T-helper 17 cell (primary cell): ENCODE measurements at regions not wholly inside any gene's neighbourhood (a gene's known extent, or its start where the extent isn't known, plus 50 kb on each side); places are given as distances from the start of the nearest gene placed in this dataset.

Experiments used
- ATAC-seq: fragments of 150-1000 bp; cut with Tn5 transposase; 2 replicates; pipeline ENCODE4 v1.10.0; 2021; ENCODE audit warnings: mild to moderate bottlenecking, moderate library complexity
- DNase-seq, 3 donors: peaks; one replicate each; pipeline versions ENCODE4 v3.0.0 to v3.0.0-alpha.2; 2020 to 2021
- H3K9me3 ChIP-seq: one replicate; pipeline ENCODE4 v1.7.0; 2013; ENCODE audit warnings: low read length, mild to moderate bottlenecking; ENCODE audit not compliant: control insufficient read depth, poor library complexity, severe bottlenecking
- H3K27ac Mint-ChIP-seq: one replicate; pipeline ENCODE4 v1.8.0; 2022; ENCODE audit warnings: mild to moderate bottlenecking, moderate library complexity, mixed read lengths
- H3K27me3 Mint-ChIP-seq: one replicate; pipeline ENCODE4 v1.8.0; 2022; ENCODE audit warnings: mixed read lengths
- H3K36me3 Mint-ChIP-seq: one replicate; pipeline ENCODE4 v1.8.0; 2022; ENCODE audit warnings: low read depth, mixed read lengths
- H3K4me1 Mint-ChIP-seq: one replicate; pipeline ENCODE4 v1.8.0; 2022; ENCODE audit warnings: mild to moderate bottlenecking, mixed read lengths
- H3K4me3 Mint-ChIP-seq: one replicate; pipeline ENCODE4 v1.8.0; 2022; ENCODE audit warnings: mild to moderate bottlenecking, moderate library complexity, mixed read lengths

GRCh38 chr11:97345032-97345431 is 955.2 kb downstream of the JRKL start:
- Mint-ChIP-seq H3K36me3 (no peaks in the 10 kb centered on the region), H3K27ac (no peak overlapping the region), H3K4me3 (no peak overlapping the region), H3K27me3 (no peaks in the 10 kb centered on the region), H3K4me1 (no peaks in the 10 kb centered on the region)
- ATAC-seq: no peak
- H3K9me3 ChIP-seq: no peaks in the 10 kb centered on the region
- no peak for DNase-seq

- DNase-seq (no peak), ATAC-seq (no peak)
- Mint-ChIP-seq H3K36me3 (no peaks in the 10 kb centered on the region), H3K4me1 (no peaks in the 10 kb centered on the region), H3K27me3 (no peaks in the 10 kb centered on the region), H3K4me3 (no peak overlapping the region), H3K27ac (no peak overlapping the region)
- H3K9me3 ChIP-seq: no peaks in the 10 kb centered on the region
Observed at GRCh38 chr11:97349201-97349600, 959.4 kb downstream of the JRKL start.

- no peaks in the 10 kb centered on the region for H3K9me3 ChIP-seq
- no peak overlapping the region for H3K27ac Mint-ChIP-seq
- no peaks in the 10 kb centered on the region for H3K27me3 Mint-ChIP-seq
- no peaks in the 10 kb centered on the region for H3K4me1 Mint-ChIP-seq
- ATAC-seq: no peak
- no peak for DNase-seq
- no peaks in the 10 kb centered on the region for H3K36me3 Mint-ChIP-seq
- no peak overlapping the region for H3K4me3 Mint-ChIP-seq
Observed at GRCh38 chr11:97351939-97352338, 962.1 kb downstream of the JRKL start.

GRCh38 chr11:97354026-97354425 is 964.2 kb downstream of the JRKL start:
- Mint-ChIP-seq H3K27me3 (no peaks in the 10 kb centered on the region), H3K36me3 (no peaks in the 10 kb centered on the region), H3K4me3 (no peak overlapping the region), H3K4me1 (no peaks in the 10 kb centered on the region), H3K27ac (no peak overlapping the region)
- no peaks in the 10 kb centered on the region for H3K9me3 ChIP-seq
- no peak for ATAC-seq
- no peak for DNase-seq

GRCh38 chr11:97354576-97354975 is 964.8 kb downstream of the JRKL start:
- ATAC-seq: no peak
- Mint-ChIP-seq H3K27ac (no peak overlapping the region), H3K36me3 (no peaks in the 10 kb centered on the region), H3K27me3 (no peaks in the 10 kb centered on the region), H3K4me1 (no peaks in the 10 kb centered on the region), H3K4me3 (no peak overlapping the region)
- H3K9me3 ChIP-seq: no peaks in the 10 kb centered on the region
- no peak for DNase-seq

GRCh38 chr11:97355230-97355629 is 965.4 kb downstream of the JRKL start:
- Mint-ChIP-seq H3K27ac (no peak overlapping the region), H3K27me3 (no peaks in the 10 kb centered on the region), H3K4me3 (no peak overlapping the region), H3K36me3 (no peaks in the 10 kb centered on the region), H3K4me1 (no peaks in the 10 kb centered on the region)
- ATAC-seq (no peak), DNase-seq (no peak)
- no peaks in the 10 kb centered on the region for H3K9me3 ChIP-seq

- DNase-seq (no peak), ATAC-seq (no peak)
- Mint-ChIP-seq H3K4me1 (no peaks in the 10 kb centered on the region), H3K36me3 (no peaks in the 10 kb centered on the region), H3K27me3 (no peaks in the 10 kb centered on the region), H3K4me3 (no peak overlapping the region), H3K27ac (no peak overlapping the region)
- H3K9me3 ChIP-seq: no peaks in the 10 kb centered on the region
Observed at GRCh38 chr11:97356144-97356543, 966.3 kb downstream of the JRKL start.

GRCh38 chr11:97359016-97359415 is 969.2 kb downstream of the JRKL start:
- Mint-ChIP-seq H3K27me3 (no peaks in the 10 kb centered on the region), H3K4me3 (no peak overlapping the region), H3K4me1 (no peaks in the 10 kb centered on the region), H3K27ac (no peak overlapping the region), H3K36me3 (no peaks in the 10 kb centered on the region)
- H3K9me3 ChIP-seq: no peaks in the 10 kb centered on the region
- DNase-seq (no peak), ATAC-seq (no peak)

- no peaks in the 10 kb centered on the region for H3K27me3 Mint-ChIP-seq
Observed at GRCh38 chr11:97361812-97362378, 972.1 kb downstream of the JRKL start.

GRCh38 chr11:97363331-97363730 is 973.5 kb downstream of the JRKL start:
- no peaks in the 10 kb centered on the region for H3K9me3 ChIP-seq
- no peak overlapping the region for H3K4me3 Mint-ChIP-seq
- no peaks in the 10 kb centered on the region for H3K36me3 Mint-ChIP-seq
- H3K4me1 Mint-ChIP-seq: no peaks in the 10 kb centered on the region
- ATAC-seq (no peak), DNase-seq (no peak)
- no peak overlapping the region for H3K27ac Mint-ChIP-seq
- H3K27me3 Mint-ChIP-seq: no peaks in the 10 kb centered on the region

More at GRCh38 chr11:97361812-97362378, 972.1 kb downstream of the JRKL start:
- no peaks in the 10 kb centered on the region for H3K4me1 Mint-ChIP-seq
- H3K27ac Mint-ChIP-seq: no peak overlapping the region
- H3K36me3 Mint-ChIP-seq: no peaks in the 10 kb centered on the region
- no peak overlapping the region for H3K4me3 Mint-ChIP-seq
- DNase-seq (no peak), ATAC-seq (no peak)
- no peaks in the 10 kb centered on the region for H3K9me3 ChIP-seq

- Mint-ChIP-seq H3K36me3 (no peaks in the 10 kb centered on the region), H3K27me3 (no peaks in the 10 kb centered on the region), H3K27ac (no peak overlapping the region), H3K4me1 (no peaks in the 10 kb centered on the region), H3K4me3 (no peak overlapping the region)
- DNase-seq: no peak
- no peaks in the 10 kb centered on the region for H3K9me3 ChIP-seq
- no peak for ATAC-seq
Observed at GRCh38 chr11:97364047-97364446, 974.2 kb downstream of the JRKL start.

GRCh38 chr11:97367406-97368083 is 977.7 kb downstream of the JRKL start:
- no peaks in the 10 kb centered on the region for H3K4me1 Mint-ChIP-seq
- H3K9me3 ChIP-seq: no peaks in the 10 kb centered on the region
- H3K27me3 Mint-ChIP-seq: no peaks in the 10 kb centered on the region
- no peak overlapping the region for H3K4me3 Mint-ChIP-seq
- no peak for ATAC-seq
- no peak overlapping the region for H3K27ac Mint-ChIP-seq
- H3K36me3 Mint-ChIP-seq: no peaks in the 10 kb centered on the region
- no peak for DNase-seq

GRCh38 chr11:97389270-97389669 is 999.5 kb downstream of the JRKL start:
- Mint-ChIP-seq H3K4me1 (no peaks in the 10 kb centered on the region), H3K27ac (no peak overlapping the region), H3K4me3 (no peak overlapping the region), H3K36me3 (no peaks in the 10 kb centered on the region), H3K27me3 (no peaks in the 10 kb centered on the region)
- DNase-seq: no peak
- no peaks in the 10 kb centered on the region for H3K9me3 ChIP-seq
- no peak for ATAC-seq

GRCh38 chr11:97398246-97398645 is 1008.4 kb downstream of the JRKL start:
- DNase-seq: no peak

More at GRCh38 chr11:97398246-97398645, 1008.4 kb downstream of the JRKL start:
- no peak for ATAC-seq
- Mint-ChIP-seq H3K27me3 (no peaks in the 10 kb centered on the region), H3K4me3 (no peak overlapping the region), H3K4me1 (no peaks in the 10 kb centered on the region), H3K27ac (no peak overlapping the region), H3K36me3 (no peaks in the 10 kb centered on the region)
- peaks cover 3% of the 10 kb centered on the region for H3K9me3 ChIP-seq
